ENCODE measurements at regions not wholly inside any gene's neighbourhood (a gene's known extent, or its start where the extent isn't known, plus 50 kb on each side); places are given as distances from the start of the nearest gene placed in this dataset.

GRCh38 chr5:8050616-8051175 lies 181.7 kb downstream of the MTRR start:
- DNase-seq = no peak

- no peak for DNase-seq
Measured at GRCh38 chr5:8053270-8053669, 184.3 kb downstream of the MTRR start.

- no peak for DNase-seq
Measured at GRCh38 chr5:8057769-8058168, 188.8 kb downstream of the MTRR start.

- no peak for DNase-seq
Measured at GRCh38 chr5:8058616-8059190, 189.8 kb downstream of the MTRR start.

- DNase-seq = no peak
Measured at GRCh38 chr5:8059337-8059736, 190.4 kb downstream of the MTRR start.

GRCh38 chr5:8060235-8060952 lies 191.4 kb downstream of the MTRR start:
- DNase-seq = no peak

GRCh38 chr5:8060953-8061429 lies 192.0 kb downstream of the MTRR start:
- DNase-seq = no peak

- DNase-seq = no peak
Measured at GRCh38 chr5:8062521-8062920, 193.6 kb downstream of the MTRR start.

- DNase-seq = no peak
Measured at GRCh38 chr5:8068078-8068477, 199.1 kb downstream of the MTRR start.

GRCh38 chr5:8070138-8070537 lies 201.2 kb downstream of the MTRR start:
- no peak for DNase-seq

GRCh38 chr5:8079056-8079455 lies 210.1 kb downstream of the MTRR start:
- no peak for DNase-seq

- no peak for DNase-seq
Measured at GRCh38 chr5:8081179-8081578, 212.2 kb downstream of the MTRR start.

- DNase-seq = no peak
Measured at GRCh38 chr5:8093669-8094068, 224.7 kb downstream of the MTRR start.

- no peak for DNase-seq
Measured at GRCh38 chr5:8094304-8094703, 225.4 kb downstream of the MTRR start.

- no peak for DNase-seq
Measured at GRCh38 chr5:8097146-8097545, 228.2 kb downstream of the MTRR start.

GRCh38 chr5:8098081-8098480 lies 229.1 kb downstream of the MTRR start:
- DNase-seq = no peak

GRCh38 chr5:8102714-8103113 lies 233.8 kb downstream of the MTRR start:
- no peak for DNase-seq

GRCh38 chr5:8114597-8115266 lies 245.8 kb downstream of the MTRR start:
- DNase-seq = no peak

GRCh38 chr5:8123559-8123958 lies 254.6 kb downstream of the MTRR start:
- no peak for DNase-seq

- no peak for DNase-seq
Measured at GRCh38 chr5:8134609-8135008, 265.7 kb downstream of the MTRR start.

GRCh38 chr5:8135742-8136141 lies 266.8 kb downstream of the MTRR start:
- DNase-seq = no peak

- DNase-seq = no peak
Measured at GRCh38 chr5:8136271-8136670, 267.3 kb downstream of the MTRR start.

- DNase-seq = no peak
Measured at GRCh38 chr5:8137941-8138550, 269.1 kb downstream of the MTRR start.

Data from dermis blood vessel endothelial cell (primary cell).